Karpas-422 (cell line): ENCODE measurements at regions not wholly inside any gene's neighbourhood (a gene's known extent, or its start where the extent isn't known, plus 50 kb on each side); places are given as distances from the start of the nearest gene placed in this dataset.

Experiments
- DNase-seq: peaks from one replicate; pipeline ENCODE4 v3.0.0-alpha.2; 2015
- H2AFZ ChIP-seq: fragments of 200-600 bp; sonication (generic); 2 replicates; pipeline ENCODE4 v1.6.1; 2014; ENCODE audit warnings: antibody characterized with exemption, low read length, mixed read lengths
- H3K27ac ChIP-seq: fragments of 200-600 bp; sonication (generic); 2 replicates; pipeline ENCODE4 v1.5.1; 2014; ENCODE audit warnings: mild to moderate bottlenecking, low read length, moderate library complexity
- H3K27me3 ChIP-seq: fragments of 200-600 bp; sonication (generic); 2 replicates; pipeline ENCODE4 v1.6.1; 2014; ENCODE audit warnings: low read length, mixed read lengths
- H3K36me3 ChIP-seq: fragments of 200-600 bp; sonication (generic); 2 replicates; pipeline ENCODE4 v1.6.1; 2014; ENCODE audit warnings: low read length, mixed read lengths; ENCODE audit not compliant: insufficient read depth
- H3K4me1 ChIP-seq: fragments of 200-600 bp; sonication (generic); 2 replicates; pipeline ENCODE4 v1.6.1; 2014; ENCODE audit warnings: mild to moderate bottlenecking, low read length, mixed read lengths
- H3K4me2 ChIP-seq: fragments of 200-600 bp; sonication (generic); 2 replicates; pipeline ENCODE4 v1.6.1; 2014; ENCODE audit warnings: low read length, low read depth, mild to moderate bottlenecking; ENCODE audit not compliant: poor library complexity, severe bottlenecking
- H3K4me3 ChIP-seq: fragments of 200-600 bp; sonication (generic); 2 replicates; pipeline ENCODE4 v1.5.1; 2014; ENCODE audit warnings: mild to moderate bottlenecking, antibody characterized with exemption, low read length, mixed read lengths
- H3K79me2 ChIP-seq: fragments of 200-600 bp; sonication (generic); 2 replicates; pipeline ENCODE4 v1.6.1; 2014; ENCODE audit warnings: mild to moderate bottlenecking, low read length, mixed read lengths
- H3K9ac ChIP-seq: fragments of 200-600 bp; sonication (generic); 2 replicates; pipeline ENCODE4 v1.6.0; 2014; ENCODE audit warnings: low read length
- H3K9me2 ChIP-seq: fragments of 200-600 bp; sonication (generic), shearing (Covaris generic); replicated peaks from 2 replicates; pipeline ENCODE4 v1.6.0; 2014; ENCODE audit warnings: mild to moderate bottlenecking, low read length, moderate library complexity; ENCODE audit not compliant: insufficient read depth
- H3K9me3 ChIP-seq: fragments of 300-700, 200-600 bp; sonication (generic); 2 replicates; pipeline ENCODE4 v1.6.1; 2014; ENCODE audit warnings: low read length, mixed read lengths
- H4K20me1 ChIP-seq: fragments of 200-600 bp; sonication (generic); 2 replicates; pipeline ENCODE4 v1.6.1; 2014; ENCODE audit warnings: mild to moderate bottlenecking, antibody characterized with exemption, low read length, low read depth; ENCODE audit not compliant: insufficient read depth

DNA sequence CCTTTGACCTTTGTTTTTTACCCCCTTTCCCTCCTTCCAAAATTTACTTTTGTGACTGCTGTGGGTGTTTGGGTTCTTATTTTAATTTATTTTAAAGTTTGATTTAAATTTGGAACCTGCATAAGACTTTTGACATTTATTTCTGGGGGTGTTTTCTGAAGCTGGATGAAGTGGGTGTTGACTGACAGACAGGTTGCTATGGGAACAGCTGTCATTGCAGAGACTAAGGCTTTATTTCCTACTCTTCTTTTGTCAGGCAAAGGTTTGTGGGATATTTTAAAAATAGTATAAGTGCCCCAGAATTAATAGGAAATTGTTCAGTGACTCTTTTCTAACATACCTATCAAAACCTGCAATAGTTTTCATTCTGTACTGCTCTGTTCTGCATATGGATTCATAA lies 290.8 kb upstream of the ESRRG start:
- H3K79me2 ChIP-seq = no peaks in the 10 kb centered on the region
- H3K4me3 ChIP-seq = no peak overlapping the region
- no peak overlapping the region for H3K4me2 ChIP-seq
- no peak overlapping the region for H3K9ac ChIP-seq
- H3K27me3 ChIP-seq = no peaks in the 10 kb centered on the region
- H2AFZ ChIP-seq = no peak overlapping the region
- DNase-seq = no peak
- H3K4me1 ChIP-seq = no peaks in the 10 kb centered on the region
- no peaks in the 10 kb centered on the region for H3K9me3 ChIP-seq
- no peaks in the 10 kb centered on the region for H4K20me1 ChIP-seq
- H3K9me2 ChIP-seq = no peaks in the 10 kb centered on the region
- H3K36me3 ChIP-seq = no peaks in the 10 kb centered on the region
- no peak overlapping the region for H3K27ac ChIP-seq

DNA sequence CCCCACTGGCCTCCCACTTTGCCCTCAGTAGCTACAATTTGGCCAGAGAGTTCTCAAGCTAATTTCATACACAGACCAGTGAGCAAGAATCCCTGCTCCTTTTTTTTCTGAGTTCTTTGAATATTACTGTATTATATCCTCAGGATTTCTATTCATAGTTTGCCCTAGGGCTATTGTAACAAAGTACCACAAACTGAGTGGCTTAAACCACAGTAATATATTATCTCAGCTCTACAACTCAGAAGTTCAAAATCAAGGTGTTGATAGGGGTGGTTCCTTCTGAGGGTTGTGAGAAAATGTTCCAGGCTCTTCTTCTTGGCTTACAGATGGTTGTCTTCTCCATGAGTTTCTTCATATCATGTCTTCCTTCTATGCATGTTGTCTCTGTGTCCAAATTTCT lies 289.4 kb upstream of the ESRRG start:
- no peak overlapping the region for H3K4me3 ChIP-seq
- no peak for DNase-seq
- H3K79me2 ChIP-seq = no peaks in the 10 kb centered on the region
- H3K9me2 ChIP-seq = no peaks in the 10 kb centered on the region
- H2AFZ ChIP-seq = no peak overlapping the region
- no peaks in the 10 kb centered on the region for H3K9me3 ChIP-seq
- H3K36me3 ChIP-seq = no peaks in the 10 kb centered on the region
- no peaks in the 10 kb centered on the region for H3K27me3 ChIP-seq
- H3K9ac ChIP-seq = no peak overlapping the region
- no peaks in the 10 kb centered on the region for H4K20me1 ChIP-seq
- H3K4me2 ChIP-seq = no peak overlapping the region
- H3K27ac ChIP-seq = no peak overlapping the region
- H3K4me1 ChIP-seq = no peaks in the 10 kb centered on the region

DNA sequence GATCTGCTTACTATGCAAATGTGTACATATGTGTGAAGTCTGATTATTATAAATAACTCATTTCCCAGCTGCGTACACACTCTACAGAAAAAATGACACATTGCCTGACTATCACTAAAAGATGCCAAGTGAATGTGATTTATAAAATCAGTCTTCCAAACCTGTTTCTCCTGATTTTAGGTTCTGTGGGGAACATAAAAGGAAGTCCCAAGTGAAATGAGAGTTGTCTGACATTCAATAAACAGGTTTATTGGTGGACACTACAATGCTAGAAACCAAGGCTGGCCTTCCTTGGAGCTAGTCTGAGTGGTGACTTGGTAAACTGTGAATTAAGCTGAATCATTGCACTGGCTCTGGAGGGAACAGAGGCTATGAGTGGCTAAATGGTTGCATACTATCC lies 287.9 kb upstream of the ESRRG start:
- H3K9ac ChIP-seq = no peak overlapping the region
- no peaks in the 10 kb centered on the region for H3K9me3 ChIP-seq
- H3K9me2 ChIP-seq = no peaks in the 10 kb centered on the region
- H2AFZ ChIP-seq = no peak overlapping the region
- no peaks in the 10 kb centered on the region for H3K36me3 ChIP-seq
- no peaks in the 10 kb centered on the region for H3K4me1 ChIP-seq
- no peak overlapping the region for H3K4me2 ChIP-seq
- no peaks in the 10 kb centered on the region for H4K20me1 ChIP-seq
- no peaks in the 10 kb centered on the region for H3K79me2 ChIP-seq
- H3K27me3 ChIP-seq = no peaks in the 10 kb centered on the region
- DNase-seq = no peak
- H3K4me3 ChIP-seq = no peak overlapping the region
- H3K27ac ChIP-seq = no peak overlapping the region

DNA sequence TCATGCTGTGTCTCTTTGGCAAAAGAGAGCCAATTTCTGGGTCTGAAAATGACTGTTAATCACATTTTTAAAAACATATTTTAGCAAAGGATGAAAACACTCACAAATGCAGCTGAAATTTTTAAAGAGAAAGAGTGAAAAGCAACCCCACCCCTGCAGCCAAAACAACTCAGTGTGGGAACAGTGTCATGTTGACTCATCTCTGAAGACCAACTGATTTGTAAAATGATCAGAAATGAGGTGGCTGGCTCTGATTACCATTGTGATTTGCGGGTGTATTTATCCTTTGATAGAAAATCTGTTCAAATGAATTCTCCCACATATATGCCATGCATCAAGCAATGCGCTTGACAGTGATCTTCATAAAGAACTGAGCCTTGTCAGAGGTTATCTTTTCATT lies 287.0 kb upstream of the ESRRG start:
- Histone ChIP-seq H3K9me2 (no peaks in the 10 kb centered on the region), H2AFZ (no peak overlapping the region), H3K4me1 (no peaks in the 10 kb centered on the region), H3K36me3 (no peaks in the 10 kb centered on the region), H3K9me3 (no peaks in the 10 kb centered on the region), H3K27me3 (no peaks in the 10 kb centered on the region), H3K4me2 (no peak overlapping the region), H3K27ac (no peak overlapping the region), H4K20me1 (no peaks in the 10 kb centered on the region), H3K4me3 (no peak overlapping the region), H3K79me2 (no peaks in the 10 kb centered on the region), H3K9ac (no peak overlapping the region)
- DNase-seq = no peak

DNA sequence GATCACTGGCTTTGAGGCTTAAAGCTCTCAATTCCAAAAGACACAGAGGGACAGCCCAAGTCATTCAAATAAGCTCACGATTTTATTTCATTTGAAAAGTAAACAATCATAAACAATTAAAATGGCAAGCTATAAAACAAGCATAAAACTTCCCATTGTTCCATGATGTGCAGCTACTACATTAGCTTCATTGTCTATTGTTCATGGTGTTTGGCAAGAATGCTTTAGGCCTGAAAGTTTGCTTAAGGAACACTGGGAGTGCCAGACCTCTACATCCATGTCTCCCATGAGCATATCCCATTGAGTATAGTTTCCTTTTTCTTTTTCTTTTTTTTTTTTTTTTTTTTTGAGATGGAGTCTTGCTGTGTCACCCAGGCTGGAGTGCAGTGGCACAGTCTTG lies 286.1 kb upstream of the ESRRG start:
- Histone ChIP-seq H3K4me3 (no peak overlapping the region), H3K27ac (no peak overlapping the region), H3K36me3 (no peaks in the 10 kb centered on the region), H3K4me2 (no peak overlapping the region), H3K9me2 (no peaks in the 10 kb centered on the region), H3K9ac (no peak overlapping the region), H3K9me3 (no peaks in the 10 kb centered on the region), H3K27me3 (no peaks in the 10 kb centered on the region), H2AFZ (no peak overlapping the region), H4K20me1 (no peaks in the 10 kb centered on the region), H3K4me1 (no peaks in the 10 kb centered on the region), H3K79me2 (no peaks in the 10 kb centered on the region)
- no peak for DNase-seq

DNA sequence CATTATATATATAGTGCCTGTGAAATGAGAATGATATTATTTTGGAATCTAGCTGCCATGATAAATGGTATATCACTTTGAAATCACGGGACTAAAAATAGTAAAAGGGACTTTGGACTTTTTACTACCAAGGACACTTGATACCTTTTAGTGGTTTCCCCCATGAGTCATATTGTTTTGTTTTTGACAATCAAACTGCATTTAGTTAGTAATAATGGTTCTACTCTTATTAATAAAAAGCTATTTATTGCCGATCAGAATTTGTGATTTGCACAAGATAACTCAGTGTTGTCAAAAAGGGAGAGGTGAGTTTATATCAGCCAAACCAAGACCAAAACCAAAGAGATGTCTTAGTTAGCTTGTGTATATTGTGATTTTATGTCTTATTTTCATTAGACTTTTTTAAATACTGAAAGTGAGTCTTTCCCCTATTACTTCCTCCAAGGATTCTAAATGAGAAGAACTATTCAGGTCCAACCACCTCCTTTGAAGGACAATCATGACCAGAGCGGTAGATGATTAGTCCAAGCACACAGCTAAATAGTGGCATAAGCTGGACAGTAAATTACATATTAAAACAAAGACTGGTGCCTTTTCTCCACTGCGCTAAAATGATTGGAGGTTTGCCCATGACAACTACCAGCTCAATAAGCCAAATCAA lies 281.7 kb upstream of the ESRRG start:
- no peak overlapping the region for H3K4me3 ChIP-seq
- H3K4me1 ChIP-seq = no peaks in the 10 kb centered on the region
- H3K9ac ChIP-seq = no peak overlapping the region
- H3K4me2 ChIP-seq = no peak overlapping the region
- no peak overlapping the region for H2AFZ ChIP-seq
- DNase-seq = no peak
- no peaks in the 10 kb centered on the region for H4K20me1 ChIP-seq
- no peaks in the 10 kb centered on the region for H3K79me2 ChIP-seq
- no peak overlapping the region for H3K27ac ChIP-seq
- no peaks in the 10 kb centered on the region for H3K9me3 ChIP-seq
- H3K27me3 ChIP-seq = no peaks in the 10 kb centered on the region; the same call in 1 of the 2 replicates
- no peaks in the 10 kb centered on the region for H3K36me3 ChIP-seq
- no peaks in the 10 kb centered on the region for H3K9me2 ChIP-seq

DNA sequence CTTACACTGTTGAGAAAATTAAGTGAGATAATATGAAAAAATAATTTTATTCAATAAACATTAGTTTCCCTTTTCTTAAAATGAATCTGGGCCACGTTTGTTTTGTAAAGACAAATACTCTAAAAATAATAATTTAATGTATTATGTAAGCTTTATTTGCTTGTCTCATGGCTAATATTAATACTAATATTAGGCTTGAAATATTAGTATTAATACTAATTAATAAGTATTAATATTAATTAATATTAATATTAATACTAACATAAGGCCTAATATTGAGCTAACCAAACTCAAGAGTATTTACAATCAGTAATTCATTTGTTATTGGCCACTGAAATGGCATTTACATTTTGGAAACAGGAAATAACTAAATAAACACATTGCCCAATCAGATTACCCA lies 280.1 kb upstream of the ESRRG start:
- no peak overlapping the region for H2AFZ ChIP-seq
- no peak overlapping the region for H3K9ac ChIP-seq
- H3K27ac ChIP-seq = no peak overlapping the region
- H4K20me1 ChIP-seq = no peaks in the 10 kb centered on the region
- no peaks in the 10 kb centered on the region for H3K36me3 ChIP-seq
- DNase-seq = no peak
- H3K27me3 ChIP-seq = no peaks in the 10 kb centered on the region; the same call in 1 of the 2 replicates
- H3K4me3 ChIP-seq = no peak overlapping the region
- H3K4me2 ChIP-seq = no peak overlapping the region
- no peaks in the 10 kb centered on the region for H3K4me1 ChIP-seq
- no peaks in the 10 kb centered on the region for H3K79me2 ChIP-seq
- H3K9me3 ChIP-seq = no peaks in the 10 kb centered on the region
- no peaks in the 10 kb centered on the region for H3K9me2 ChIP-seq

DNA sequence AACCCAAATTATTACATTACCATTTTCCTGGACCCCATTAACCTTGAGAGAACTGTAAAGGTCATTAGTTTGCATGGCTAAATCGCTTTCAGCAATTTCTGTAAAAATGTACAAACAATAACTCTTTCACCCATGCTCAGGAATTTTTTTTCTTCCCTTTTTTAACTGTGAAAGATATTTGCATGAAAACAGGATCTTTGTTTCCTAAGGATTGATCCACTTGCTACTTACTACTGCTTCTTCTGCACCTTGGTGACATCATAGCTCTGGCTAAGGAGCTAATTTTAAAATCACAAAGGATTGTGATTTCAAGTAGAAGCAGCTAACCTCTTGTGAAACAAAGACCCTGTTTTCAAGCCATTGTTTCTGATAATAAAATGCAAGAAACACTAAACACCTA lies 274.6 kb upstream of the ESRRG start:
- Histone ChIP-seq H3K9me2 (no peaks in the 10 kb centered on the region), H3K36me3 (no peaks in the 10 kb centered on the region), H3K4me2 (no peak overlapping the region), H4K20me1 (no peaks in the 10 kb centered on the region), H3K79me2 (no peaks in the 10 kb centered on the region), H3K9me3 (no peaks in the 10 kb centered on the region), H3K9ac (no peak overlapping the region), H3K27ac (no peak overlapping the region), H3K27me3 (no peaks in the 10 kb centered on the region; the same call in 1 of the 2 replicates), H3K4me3 (no peak overlapping the region), H3K4me1 (no peaks in the 10 kb centered on the region), H2AFZ (no peak overlapping the region)
- DNase-seq = no peak

DNA sequence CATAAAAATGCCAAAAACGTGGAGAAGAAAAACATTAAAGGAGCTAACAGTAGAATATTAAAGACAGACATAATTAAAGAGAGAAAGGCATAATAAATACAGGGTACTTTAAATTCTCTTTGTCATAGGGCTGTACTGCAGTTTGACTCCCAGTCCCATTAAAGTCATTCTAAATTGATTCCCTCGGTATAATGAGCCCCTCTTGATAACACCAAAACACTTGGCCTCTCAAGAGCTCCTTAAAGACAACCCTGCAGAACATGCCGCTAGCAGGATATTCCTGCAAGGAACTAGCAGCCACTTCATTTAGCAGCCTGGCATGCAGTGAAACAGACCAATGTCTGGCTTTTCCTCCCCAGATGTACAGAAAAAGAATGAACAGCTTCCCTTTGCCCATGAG lies 273.8 kb upstream of the ESRRG start:
- H3K9me3 ChIP-seq = no peaks in the 10 kb centered on the region
- no peak overlapping the region for H3K27ac ChIP-seq
- no peaks in the 10 kb centered on the region for H3K4me1 ChIP-seq
- no peak overlapping the region for H3K4me2 ChIP-seq
- H3K9ac ChIP-seq = no peak overlapping the region
- no peaks in the 10 kb centered on the region; the same call in 1 of the 2 replicates for H3K27me3 ChIP-seq
- H2AFZ ChIP-seq = no peak overlapping the region
- H3K9me2 ChIP-seq = no peaks in the 10 kb centered on the region
- H4K20me1 ChIP-seq = no peaks in the 10 kb centered on the region
- H3K4me3 ChIP-seq = no peak overlapping the region
- no peak for DNase-seq
- H3K79me2 ChIP-seq = no peaks in the 10 kb centered on the region
- no peaks in the 10 kb centered on the region for H3K36me3 ChIP-seq
